GM23338 (cell line): ENCODE measurements at regions not wholly inside any gene's neighbourhood (a gene's known extent, or its start where the extent isn't known, plus 50 kb on each side); places are given as distances from the start of the nearest gene placed in this dataset.

Experiments
- ATAC-seq: fragments of 200-7000 bp; cut with Tn5 transposase; 3 replicates; pipeline ENCODE4 v1.9.1; 2020
- DNase-seq: peaks from one replicate; pipeline ENCODE4 v3.0.0-alpha.2; 2015; ENCODE audit warnings: low spot score
- H2AFZ ChIP-seq: fragments of 200-600 bp; sonication (generic); 2 replicates; pipeline ENCODE4 v1.8.0; 2016; ENCODE audit warnings: antibody characterized with exemption, mild to moderate bottlenecking, moderate library complexity
- H3F3A ChIP-seq: fragments of 200-600 bp; sonication (generic); replicated peaks from 2 replicates; pipeline ENCODE4 v1.8.0; 2017; ENCODE audit warnings: antibody characterized with exemption, mixed run types, low read depth
- H3K27ac ChIP-seq: fragments of 200-600 bp; sonication (generic); 2 replicates; pipeline ENCODE4 v1.6.1; 2016; ENCODE audit warnings: low read depth
- H3K27me3 ChIP-seq: fragments of 200-600 bp; sonication (generic); 2 replicates; pipeline ENCODE4 v1.8.0; 2016; ENCODE audit warnings: mild to moderate bottlenecking, mixed run types, moderate library complexity; ENCODE audit not compliant: insufficient read depth
- H3K36me3 ChIP-seq: fragments of 200-600 bp; sonication (generic); 2 replicates; pipeline ENCODE4 v1.8.0; 2016; ENCODE audit warnings: mild to moderate bottlenecking; ENCODE audit not compliant: insufficient read depth
- H3K4me1 ChIP-seq: fragments of 200-600 bp; sonication (generic); 2 replicates; pipeline ENCODE4 v1.8.0; 2016; ENCODE audit warnings: mild to moderate bottlenecking, moderate library complexity; ENCODE audit not compliant: insufficient read depth
- H3K4me2 ChIP-seq: fragments of 200-600 bp; sonication (generic); 2 replicates; pipeline ENCODE4 v1.7.1; 2017; ENCODE audit warnings: mixed run types
- H3K4me3 ChIP-seq: fragments of 200-600 bp; sonication (generic); 2 replicates; pipeline ENCODE4 v1.6.1; 2016; ENCODE audit warnings: mixed run types
- H3K79me2 ChIP-seq: fragments of 200-600 bp; sonication (generic); replicated peaks from 2 replicates; pipeline ENCODE4 v1.8.0; 2017; ENCODE audit warnings: mild to moderate bottlenecking; ENCODE audit not compliant: insufficient read depth
- H3K9me2 ChIP-seq: fragments of 200-600 bp; sonication (generic); 2 replicates; pipeline ENCODE4 v1.8.0; 2017; ENCODE audit not compliant: insufficient read depth
- H4K20me1 ChIP-seq: fragments of 200-600 bp; sonication (generic); replicated peaks from 2 replicates; pipeline ENCODE4 v1.8.0; 2017; ENCODE audit warnings: mild to moderate bottlenecking; ENCODE audit not compliant: insufficient read depth
- H3K27ac Mint-ChIP-seq: 2 replicates; pipeline ENCODE4 v1.8.0; 2020; ENCODE audit warnings: inconsistent platforms, mild to moderate bottlenecking, moderate library complexity, mixed read lengths
- H3K27me3 Mint-ChIP-seq: 3 replicates; pipeline ENCODE4 v1.8.0; 2022; ENCODE audit warnings: low read depth, mild to moderate bottlenecking, moderate library complexity, mixed read lengths, inconsistent platforms; ENCODE audit not compliant: insufficient read depth, poor library complexity
- H3K36me3 Mint-ChIP-seq: 3 replicates; pipeline ENCODE4 v1.8.0; 2021; ENCODE audit warnings: low read depth, mild to moderate bottlenecking, inconsistent platforms, moderate library complexity, mixed read lengths
- H3K4me1 Mint-ChIP-seq: 3 replicates; pipeline ENCODE4 v1.8.0; 2020; ENCODE audit warnings: mild to moderate bottlenecking, inconsistent platforms, mixed read lengths
- H3K4me3 Mint-ChIP-seq: 3 replicates; pipeline ENCODE4 v1.8.0; 2021; ENCODE audit warnings: moderate library complexity, mild to moderate bottlenecking, inconsistent platforms, mixed read lengths
- H3K9me3 Mint-ChIP-seq: 3 replicates; pipeline ENCODE4 v1.8.0; 2020; ENCODE audit warnings: moderate library complexity, mild to moderate bottlenecking, inconsistent platforms, mixed read lengths
- CREB1 ChIP-seq: fragments of 250-450 bp; sonication (Bioruptor Pico); IDR thresholded peaks from 2 replicates; pipeline ENCODE4 v1.5.0; 2020; ENCODE audit warnings: low read depth, mild to moderate bottlenecking, moderate library complexity
- EZH2phosphoT487 ChIP-seq: fragments of 200-600 bp; sonication (generic); IDR thresholded peaks from one replicate; pipeline ENCODE4 v1.8.1; 2018; ENCODE audit warnings: antibody characterized with exemption; ENCODE audit not compliant: unreplicated experiment
- JUNB ChIP-seq: IDR thresholded peaks from one replicate; pipeline ENCODE4 v1.6.1; 2016; ENCODE audit warnings: antibody characterized with exemption; ENCODE audit not compliant: unreplicated experiment
- NANOG ChIP-seq: IDR thresholded peaks from 2 replicates; pipeline ENCODE4 v1.6.1; 2016; ENCODE audit warnings: antibody characterized with exemption, borderline replicate concordance
- POLR2AphosphoS5 ChIP-seq: IDR thresholded peaks from 2 replicates; pipeline ENCODE4 v1.6.1; 2016; ENCODE audit warnings: antibody characterized with exemption, low read depth
- ZNF114 ChIP-seq: fragments of 250-450 bp; sonication (Bioruptor Pico); IDR thresholded peaks from 2 replicates; pipeline ENCODE4 v1.5.0; 2020; ENCODE audit warnings: mild to moderate bottlenecking, moderate library complexity
- ZNF331 ChIP-seq: fragments of 250-450 bp; sonication (Bioruptor Pico); IDR thresholded peaks from 2 replicates; pipeline ENCODE4 v1.5.0; 2020; ENCODE audit warnings: low read depth, mild to moderate bottlenecking, moderate library complexity
- TF ChIP-seq, protein P1 (sequence below): IDR thresholded peaks from one replicate; pipeline ENCODE4 v1.6.1; 2018; ENCODE audit warnings: antibody characterized with exemption; ENCODE audit not compliant: unreplicated experiment
- TF ChIP-seq, protein P2 (sequence below): IDR thresholded peaks from 2 replicates; pipeline ENCODE4 v1.6.1; 2016; ENCODE audit warnings: antibody characterized with exemption
- TF ChIP-seq, protein P3 (sequence below), 2 experiments: fragments of 200-600 bp in 1 of 2; sonication (generic) in 1 of 2; conservative IDR thresholded peaks; 2 replicates each; pipeline versions ENCODE4 v1.5.1 to v1.6.1; 2016 to 2017; ENCODE audit warnings: antibody characterized with exemption in 2 of 2, low read depth in 2 of 2, mild to moderate bottlenecking in 2 of 2, moderate library complexity in 1 of 2
- TF ChIP-seq, protein P4 (sequence below): fragments of 250-450 bp; sonication (Bioruptor Pico); IDR thresholded peaks from 2 replicates; pipeline ENCODE4 v1.5.0; 2020; ENCODE audit warnings: mild to moderate bottlenecking, moderate library complexity

DNA sequence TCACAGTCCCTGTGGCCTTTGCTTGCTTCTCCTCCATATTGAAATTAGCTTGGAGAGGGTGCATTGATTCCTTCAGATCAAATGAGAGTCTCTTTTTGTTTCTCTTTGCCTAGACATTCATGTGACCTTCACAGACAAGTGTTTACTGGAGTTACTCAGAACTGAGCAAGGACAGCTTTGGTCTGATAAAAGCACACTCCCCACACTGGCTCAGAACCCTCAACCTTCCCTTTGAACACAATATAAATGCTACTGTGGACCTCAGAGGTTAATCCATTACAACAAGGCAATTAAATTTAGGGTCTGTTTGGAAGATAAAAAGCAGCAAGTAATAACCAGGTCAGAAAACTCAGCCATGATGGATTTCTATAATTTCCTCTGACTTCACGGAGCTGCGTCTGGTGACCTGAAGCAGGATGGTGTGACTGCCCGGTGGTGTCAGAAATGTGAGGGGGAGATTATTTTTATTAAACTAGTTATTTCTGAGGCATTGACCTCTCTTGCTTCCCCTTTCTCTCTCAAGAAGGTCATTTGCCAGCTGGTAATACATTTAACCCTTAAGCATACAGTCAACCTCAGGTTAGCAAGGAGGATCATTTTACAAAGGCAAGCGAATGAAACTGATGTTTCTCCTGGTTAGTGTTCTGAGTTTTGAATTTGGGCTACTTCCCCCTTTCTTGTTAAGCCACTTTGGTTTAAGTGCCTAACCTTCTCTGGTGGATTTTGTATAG is 208.2 kb downstream of the CLIC5 start:
- H3K9me3 Mint-ChIP-seq = no peaks in the 10 kb centered on the region
- DNase-seq = no peak
- no peak for ATAC-seq
- H3K4me1 Mint-ChIP-seq = 0 out of 3 replicates have a peak, but pooled peaks cover 3% of the 10 kb centered on the region
- Histone ChIP-seq H3K4me1 (no peaks in the 10 kb centered on the region; the same call in 1 of the 2 replicates), H2AFZ (no peak overlapping the region; the same call in 1 of the 2 replicates), H3K4me3 (no peak overlapping the region), H3K27me3 (no peaks in the 10 kb centered on the region), H3K9me2 (peaks cover 11% of the 10 kb centered on the region; the same call in 1 of the 2 replicates), H4K20me1 (no peaks in the 10 kb centered on the region), H3F3A (no peaks in the 10 kb centered on the region), H3K4me2 (no peak overlapping the region), H3K36me3 (no peaks in the 10 kb centered on the region; the same call in 1 of the 2 replicates), H3K79me2 (no peaks in the 10 kb centered on the region), H3K27ac (no peak overlapping the region)
- no peaks in the 10 kb centered on the region for H3K27me3 Mint-ChIP-seq
- no peak overlapping the region for H3K4me3 Mint-ChIP-seq
- TF ChIP-seq, protein P1, sequence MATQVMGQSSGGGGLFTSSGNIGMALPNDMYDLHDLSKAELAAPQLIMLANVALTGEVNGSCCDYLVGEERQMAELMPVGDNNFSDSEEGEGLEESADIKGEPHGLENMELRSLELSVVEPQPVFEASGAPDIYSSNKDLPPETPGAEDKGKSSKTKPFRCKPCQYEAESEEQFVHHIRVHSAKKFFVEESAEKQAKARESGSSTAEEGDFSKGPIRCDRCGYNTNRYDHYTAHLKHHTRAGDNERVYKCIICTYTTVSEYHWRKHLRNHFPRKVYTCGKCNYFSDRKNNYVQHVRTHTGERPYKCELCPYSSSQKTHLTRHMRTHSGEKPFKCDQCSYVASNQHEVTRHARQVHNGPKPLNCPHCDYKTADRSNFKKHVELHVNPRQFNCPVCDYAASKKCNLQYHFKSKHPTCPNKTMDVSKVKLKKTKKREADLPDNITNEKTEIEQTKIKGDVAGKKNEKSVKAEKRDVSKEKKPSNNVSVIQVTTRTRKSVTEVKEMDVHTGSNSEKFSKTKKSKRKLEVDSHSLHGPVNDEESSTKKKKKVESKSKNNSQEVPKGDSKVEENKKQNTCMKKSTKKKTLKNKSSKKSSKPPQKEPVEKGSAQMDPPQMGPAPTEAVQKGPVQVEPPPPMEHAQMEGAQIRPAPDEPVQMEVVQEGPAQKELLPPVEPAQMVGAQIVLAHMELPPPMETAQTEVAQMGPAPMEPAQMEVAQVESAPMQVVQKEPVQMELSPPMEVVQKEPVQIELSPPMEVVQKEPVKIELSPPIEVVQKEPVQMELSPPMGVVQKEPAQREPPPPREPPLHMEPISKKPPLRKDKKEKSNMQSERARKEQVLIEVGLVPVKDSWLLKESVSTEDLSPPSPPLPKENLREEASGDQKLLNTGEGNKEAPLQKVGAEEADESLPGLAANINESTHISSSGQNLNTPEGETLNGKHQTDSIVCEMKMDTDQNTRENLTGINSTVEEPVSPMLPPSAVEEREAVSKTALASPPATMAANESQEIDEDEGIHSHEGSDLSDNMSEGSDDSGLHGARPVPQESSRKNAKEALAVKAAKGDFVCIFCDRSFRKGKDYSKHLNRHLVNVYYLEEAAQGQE = no peak
- TF ChIP-seq, protein P2, sequence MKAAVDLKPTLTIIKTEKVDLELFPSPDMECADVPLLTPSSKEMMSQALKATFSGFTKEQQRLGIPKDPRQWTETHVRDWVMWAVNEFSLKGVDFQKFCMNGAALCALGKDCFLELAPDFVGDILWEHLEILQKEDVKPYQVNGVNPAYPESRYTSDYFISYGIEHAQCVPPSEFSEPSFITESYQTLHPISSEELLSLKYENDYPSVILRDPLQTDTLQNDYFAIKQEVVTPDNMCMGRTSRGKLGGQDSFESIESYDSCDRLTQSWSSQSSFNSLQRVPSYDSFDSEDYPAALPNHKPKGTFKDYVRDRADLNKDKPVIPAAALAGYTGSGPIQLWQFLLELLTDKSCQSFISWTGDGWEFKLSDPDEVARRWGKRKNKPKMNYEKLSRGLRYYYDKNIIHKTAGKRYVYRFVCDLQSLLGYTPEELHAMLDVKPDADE = no peak
- TF ChIP-seq, protein P3, sequence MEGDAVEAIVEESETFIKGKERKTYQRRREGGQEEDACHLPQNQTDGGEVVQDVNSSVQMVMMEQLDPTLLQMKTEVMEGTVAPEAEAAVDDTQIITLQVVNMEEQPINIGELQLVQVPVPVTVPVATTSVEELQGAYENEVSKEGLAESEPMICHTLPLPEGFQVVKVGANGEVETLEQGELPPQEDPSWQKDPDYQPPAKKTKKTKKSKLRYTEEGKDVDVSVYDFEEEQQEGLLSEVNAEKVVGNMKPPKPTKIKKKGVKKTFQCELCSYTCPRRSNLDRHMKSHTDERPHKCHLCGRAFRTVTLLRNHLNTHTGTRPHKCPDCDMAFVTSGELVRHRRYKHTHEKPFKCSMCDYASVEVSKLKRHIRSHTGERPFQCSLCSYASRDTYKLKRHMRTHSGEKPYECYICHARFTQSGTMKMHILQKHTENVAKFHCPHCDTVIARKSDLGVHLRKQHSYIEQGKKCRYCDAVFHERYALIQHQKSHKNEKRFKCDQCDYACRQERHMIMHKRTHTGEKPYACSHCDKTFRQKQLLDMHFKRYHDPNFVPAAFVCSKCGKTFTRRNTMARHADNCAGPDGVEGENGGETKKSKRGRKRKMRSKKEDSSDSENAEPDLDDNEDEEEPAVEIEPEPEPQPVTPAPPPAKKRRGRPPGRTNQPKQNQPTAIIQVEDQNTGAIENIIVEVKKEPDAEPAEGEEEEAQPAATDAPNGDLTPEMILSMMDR (conservative IDR thresholded peaks at IDR 0.05; ENCODE audit: low read depth in 2 of 2) = no peak
- no peak for TF ChIP-seq ZNF114 (CRISPR knock-in tag)
- TF ChIP-seq ZNF331 (CRISPR knock-in tag) = no peak
- TF ChIP-seq JUNB = no peak
- TF ChIP-seq, protein P4, sequence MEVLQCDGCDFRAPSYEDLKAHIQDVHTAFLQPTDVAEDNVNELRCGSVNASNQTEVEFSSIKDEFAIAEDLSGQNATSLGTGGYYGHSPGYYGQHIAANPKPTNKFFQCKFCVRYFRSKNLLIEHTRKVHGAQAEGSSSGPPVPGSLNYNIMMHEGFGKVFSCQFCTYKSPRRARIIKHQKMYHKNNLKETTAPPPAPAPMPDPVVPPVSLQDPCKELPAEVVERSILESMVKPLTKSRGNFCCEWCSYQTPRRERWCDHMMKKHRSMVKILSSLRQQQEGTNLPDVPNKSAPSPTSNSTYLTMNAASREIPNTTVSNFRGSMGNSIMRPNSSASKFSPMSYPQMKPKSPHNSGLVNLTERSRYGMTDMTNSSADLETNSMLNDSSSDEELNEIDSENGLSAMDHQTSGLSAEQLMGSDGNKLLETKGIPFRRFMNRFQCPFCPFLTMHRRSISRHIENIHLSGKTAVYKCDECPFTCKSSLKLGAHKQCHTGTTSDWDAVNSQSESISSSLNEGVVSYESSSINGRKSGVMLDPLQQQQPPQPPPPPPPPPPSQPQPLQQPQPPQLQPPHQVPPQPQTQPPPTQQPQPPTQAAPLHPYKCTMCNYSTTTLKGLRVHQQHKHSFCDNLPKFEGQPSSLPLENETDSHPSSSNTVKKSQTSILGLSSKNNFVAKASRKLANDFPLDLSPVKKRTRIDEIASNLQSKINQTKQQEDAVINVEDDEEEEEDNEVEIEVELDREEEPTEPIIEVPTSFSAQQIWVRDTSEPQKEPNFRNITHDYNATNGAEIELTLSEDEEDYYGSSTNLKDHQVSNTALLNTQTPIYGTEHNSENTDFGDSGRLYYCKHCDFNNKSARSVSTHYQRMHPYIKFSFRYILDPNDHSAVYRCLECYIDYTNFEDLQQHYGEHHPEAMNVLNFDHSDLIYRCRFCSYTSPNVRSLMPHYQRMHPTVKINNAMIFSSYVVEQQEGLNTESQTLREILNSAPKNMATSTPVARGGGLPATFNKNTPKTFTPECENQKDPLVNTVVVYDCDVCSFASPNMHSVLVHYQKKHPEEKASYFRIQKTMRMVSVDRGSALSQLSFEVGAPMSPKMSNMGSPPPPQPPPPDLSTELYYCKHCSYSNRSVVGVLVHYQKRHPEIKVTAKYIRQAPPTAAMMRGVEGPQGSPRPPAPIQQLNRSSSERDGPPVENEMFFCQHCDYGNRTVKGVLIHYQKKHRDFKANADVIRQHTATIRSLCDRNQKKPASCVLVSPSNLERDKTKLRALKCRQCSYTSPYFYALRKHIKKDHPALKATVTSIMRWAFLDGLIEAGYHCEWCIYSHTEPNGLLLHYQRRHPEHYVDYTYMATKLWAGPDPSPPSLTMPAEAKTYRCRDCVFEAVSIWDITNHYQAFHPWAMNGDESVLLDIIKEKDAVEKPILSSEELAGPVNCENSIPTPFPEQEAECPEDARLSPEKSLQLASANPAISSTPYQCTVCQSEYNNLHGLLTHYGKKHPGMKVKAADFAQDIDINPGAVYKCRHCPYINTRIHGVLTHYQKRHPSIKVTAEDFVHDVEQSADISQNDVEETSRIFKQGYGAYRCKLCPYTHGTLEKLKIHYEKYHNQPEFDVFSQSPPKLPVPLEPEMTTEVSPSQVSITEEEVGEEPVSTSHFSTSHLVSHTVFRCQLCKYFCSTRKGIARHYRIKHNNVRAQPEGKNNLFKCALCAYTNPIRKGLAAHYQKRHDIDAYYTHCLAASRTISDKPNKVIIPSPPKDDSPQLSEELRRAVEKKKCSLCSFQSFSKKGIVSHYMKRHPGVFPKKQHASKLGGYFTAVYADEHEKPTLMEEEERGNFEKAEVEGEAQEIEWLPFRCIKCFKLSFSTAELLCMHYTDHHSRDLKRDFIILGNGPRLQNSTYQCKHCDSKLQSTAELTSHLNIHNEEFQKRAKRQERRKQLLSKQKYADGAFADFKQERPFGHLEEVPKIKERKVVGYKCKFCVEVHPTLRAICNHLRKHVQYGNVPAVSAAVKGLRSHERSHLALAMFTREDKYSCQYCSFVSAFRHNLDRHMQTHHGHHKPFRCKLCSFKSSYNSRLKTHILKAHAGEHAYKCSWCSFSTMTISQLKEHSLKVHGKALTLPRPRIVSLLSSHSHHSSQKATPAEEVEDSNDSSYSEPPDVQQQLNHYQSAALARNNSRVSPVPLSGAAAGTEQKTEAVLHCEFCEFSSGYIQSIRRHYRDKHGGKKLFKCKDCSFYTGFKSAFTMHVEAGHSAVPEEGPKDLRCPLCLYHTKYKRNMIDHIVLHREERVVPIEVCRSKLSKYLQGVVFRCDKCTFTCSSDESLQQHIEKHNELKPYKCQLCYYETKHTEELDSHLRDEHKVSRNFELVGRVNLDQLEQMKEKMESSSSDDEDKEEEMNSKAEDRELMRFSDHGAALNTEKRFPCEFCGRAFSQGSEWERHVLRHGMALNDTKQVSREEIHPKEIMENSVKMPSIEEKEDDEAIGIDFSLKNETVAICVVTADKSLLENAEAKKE (CRISPR knock-in tag) = no peak
- no peak for TF ChIP-seq CREB1
- TF ChIP-seq NANOG = no peak
- no peak for TF ChIP-seq EZH2phosphoT487
- no peak for TF ChIP-seq POLR2AphosphoS5
- no peaks in the 10 kb centered on the region for H3K36me3 Mint-ChIP-seq
- no peak overlapping the region for H3K27ac Mint-ChIP-seq
